ENCODE measurements at regions not wholly inside any gene's neighbourhood (a gene's known extent, or its start where the extent isn't known, plus 50 kb on each side); places are given as distances from the start of the nearest gene placed in this dataset.

DNA sequence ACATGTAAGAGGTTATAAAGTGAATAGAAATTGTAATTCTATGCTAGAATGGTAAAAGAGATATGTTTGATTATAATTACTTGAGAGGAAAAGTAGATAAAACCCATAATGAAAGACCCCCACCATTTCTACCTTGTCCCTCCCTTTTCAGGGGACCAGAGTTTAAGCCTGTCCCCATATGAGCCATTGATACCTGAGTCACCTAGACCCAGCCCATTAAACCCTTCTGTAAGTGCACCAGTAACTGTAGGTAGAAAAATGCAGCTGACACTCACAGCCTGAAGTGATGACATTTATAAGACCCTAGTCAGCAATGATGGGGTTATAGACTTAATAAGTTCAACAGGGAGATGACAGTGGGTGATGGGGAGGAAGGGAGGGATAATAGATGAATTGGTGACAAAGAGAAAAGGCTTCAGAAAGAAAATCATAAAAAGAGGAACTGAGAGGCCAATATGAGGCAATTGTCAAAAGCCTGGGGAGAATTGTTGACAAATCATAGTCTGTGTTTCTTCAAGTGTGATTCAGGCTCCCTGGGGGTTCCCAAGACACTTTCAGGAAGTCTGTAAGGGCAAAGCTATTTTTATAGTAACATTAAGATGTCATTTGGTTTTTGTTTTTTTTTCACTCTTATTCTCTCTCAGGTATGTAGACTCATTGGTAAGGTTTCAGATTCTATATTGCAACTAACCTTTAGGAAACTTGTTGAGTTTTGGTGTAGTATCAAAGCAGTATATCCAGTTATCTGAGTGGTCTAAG, 544.2 kb downstream of the SATB2 start:
- Histone ChIP-seq H3K9ac (ENCODE audit: low read length) (no peak overlapping the region), H3K4me1 (ENCODE audit: control insufficient read depth, low read depth, low read length) (no peaks in the 10 kb centered on the region), H3K36me3 (ENCODE audit: control insufficient read depth, low read depth, low read length) (no peaks in the 10 kb centered on the region), H3K27me3 (ENCODE audit: control insufficient read depth, insufficient read depth, low read length) (no peaks in the 10 kb centered on the region), H3K4me3 (ENCODE audit: low read length) (no peak overlapping the region), H3K9me3 (ENCODE audit: control insufficient read depth, low read depth, low read length) (no peaks in the 10 kb centered on the region), H3K27ac (ENCODE audit: low read length) (no peak overlapping the region)

DNA sequence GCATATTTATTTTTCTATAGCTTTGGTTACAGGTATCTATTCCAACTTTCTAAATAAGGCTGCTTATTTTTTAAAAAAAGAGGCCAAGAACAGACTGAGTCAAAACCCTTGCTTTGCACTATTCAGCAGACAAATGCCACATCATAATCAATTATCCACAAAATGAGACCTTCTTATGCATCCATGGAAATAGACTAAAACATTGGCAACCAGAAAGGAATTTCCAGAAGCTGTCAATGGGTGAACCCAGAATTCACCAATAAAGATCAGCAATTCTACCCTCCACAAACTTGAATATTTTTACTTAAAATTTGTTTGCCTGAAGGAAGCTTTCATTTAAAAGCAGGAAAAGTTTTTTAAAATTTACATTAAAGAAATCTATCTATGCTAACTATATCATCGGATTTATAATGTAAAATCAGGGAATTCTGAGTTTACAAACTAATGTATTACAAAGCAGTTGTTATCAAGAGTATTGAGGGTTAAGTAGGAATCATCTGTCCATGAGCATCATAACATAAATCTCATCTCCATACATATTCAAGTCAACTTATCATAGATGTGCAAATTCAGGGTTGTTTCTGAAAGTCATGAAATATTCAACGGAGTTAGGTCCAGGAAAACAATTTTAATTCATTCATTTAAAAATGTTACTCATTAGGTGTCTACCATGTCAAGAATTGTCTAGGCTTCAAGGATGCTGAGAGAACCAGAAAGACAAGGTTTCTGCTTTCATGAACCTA, 548.0 kb downstream of the SATB2 start:
- no peaks in the 10 kb centered on the region for H3K36me3 ChIP-seq (ENCODE audit: control insufficient read depth, low read depth, low read length)
- H3K27ac ChIP-seq (ENCODE audit: low read length), result no peak overlapping the region
- H3K4me1 ChIP-seq (ENCODE audit: control insufficient read depth, low read depth, low read length), result no peaks in the 10 kb centered on the region
- H3K4me3 ChIP-seq (ENCODE audit: low read length), result no peak overlapping the region
- no peaks in the 10 kb centered on the region for H3K27me3 ChIP-seq (ENCODE audit: control insufficient read depth, insufficient read depth, low read length)
- no peak overlapping the region for H3K9ac ChIP-seq (ENCODE audit: low read length)
- no peaks in the 10 kb centered on the region for H3K9me3 ChIP-seq (ENCODE audit: control insufficient read depth, low read depth, low read length)

DNA sequence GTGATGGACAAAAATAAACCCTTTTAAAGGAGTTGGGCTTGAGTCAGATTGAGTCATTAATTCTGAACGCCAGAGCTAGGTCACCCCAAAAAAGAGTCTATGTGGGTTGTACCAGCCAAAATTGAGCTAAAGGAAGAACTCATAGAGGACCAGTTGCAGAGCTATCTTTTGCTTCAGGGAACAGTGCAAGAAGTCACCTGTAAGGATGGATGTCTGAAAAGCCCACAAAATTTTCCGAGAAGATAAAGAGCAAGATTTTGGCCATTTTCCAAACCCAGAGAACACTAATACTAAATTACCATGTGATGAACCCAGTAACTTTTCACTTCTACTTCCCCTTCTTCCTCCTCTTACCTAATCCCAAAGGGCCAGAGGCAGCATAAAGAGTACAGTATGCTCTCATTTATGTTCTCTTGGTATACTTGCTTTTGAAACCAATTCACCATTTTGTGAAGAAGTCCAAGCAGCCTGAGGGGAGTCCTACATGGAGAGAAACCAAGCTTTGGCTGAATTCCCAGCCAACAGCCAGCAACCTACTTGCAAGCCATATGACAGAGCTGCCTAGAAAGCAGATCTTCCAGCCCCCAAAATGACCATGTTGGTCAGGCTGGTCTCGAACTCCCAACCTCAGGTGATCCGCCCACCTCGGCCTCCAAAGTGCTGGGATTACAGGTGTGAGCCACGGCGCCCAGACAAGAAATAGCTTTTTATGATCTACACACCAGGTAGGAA, 551.7 kb downstream of the SATB2 start:
- H3K9ac ChIP-seq (ENCODE audit: low read length), result no peak overlapping the region
- H3K4me3 ChIP-seq (ENCODE audit: low read length), result no peak overlapping the region
- no peaks in the 10 kb centered on the region for H3K9me3 ChIP-seq (ENCODE audit: control insufficient read depth, low read depth, low read length)
- H3K36me3 ChIP-seq (ENCODE audit: control insufficient read depth, low read depth, low read length), result no peaks in the 10 kb centered on the region
- H3K27ac ChIP-seq (ENCODE audit: low read length), result no peak overlapping the region
- H3K4me1 ChIP-seq (ENCODE audit: control insufficient read depth, low read depth, low read length), result no peaks in the 10 kb centered on the region
- H3K27me3 ChIP-seq (ENCODE audit: control insufficient read depth, insufficient read depth, low read length), result no peaks in the 10 kb centered on the region

DNA sequence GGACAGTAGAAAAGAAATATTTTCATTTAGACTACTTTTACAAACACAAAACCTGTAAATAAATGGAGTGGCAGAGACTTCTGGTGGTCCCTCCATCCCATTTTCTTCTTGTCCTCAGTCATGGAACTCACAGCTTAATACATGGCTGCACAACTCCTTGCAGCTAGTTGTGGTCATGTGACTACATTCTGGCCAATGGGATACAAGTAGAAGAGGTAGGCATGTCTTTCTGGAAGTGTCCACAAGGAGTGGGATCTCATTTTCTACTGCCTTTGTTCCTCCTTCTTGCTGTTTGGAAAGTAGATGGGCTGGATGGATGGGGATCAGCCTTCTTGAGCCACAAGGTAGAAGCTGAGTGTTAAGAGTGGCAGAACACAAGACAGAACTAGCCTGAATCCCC, 555.8 kb downstream of the SATB2 start:
- Histone ChIP-seq H3K27me3 (ENCODE audit: control insufficient read depth, insufficient read depth, low read length) (no peaks in the 10 kb centered on the region), H3K9ac (ENCODE audit: low read length) (no peak overlapping the region), H3K36me3 (ENCODE audit: control insufficient read depth, low read depth, low read length) (no peaks in the 10 kb centered on the region), H3K9me3 (ENCODE audit: control insufficient read depth, low read depth, low read length) (no peaks in the 10 kb centered on the region), H3K4me1 (ENCODE audit: control insufficient read depth, low read depth, low read length) (no peaks in the 10 kb centered on the region), H3K27ac (ENCODE audit: low read length) (no peak overlapping the region), H3K4me3 (ENCODE audit: low read length) (no peak overlapping the region)

DNA sequence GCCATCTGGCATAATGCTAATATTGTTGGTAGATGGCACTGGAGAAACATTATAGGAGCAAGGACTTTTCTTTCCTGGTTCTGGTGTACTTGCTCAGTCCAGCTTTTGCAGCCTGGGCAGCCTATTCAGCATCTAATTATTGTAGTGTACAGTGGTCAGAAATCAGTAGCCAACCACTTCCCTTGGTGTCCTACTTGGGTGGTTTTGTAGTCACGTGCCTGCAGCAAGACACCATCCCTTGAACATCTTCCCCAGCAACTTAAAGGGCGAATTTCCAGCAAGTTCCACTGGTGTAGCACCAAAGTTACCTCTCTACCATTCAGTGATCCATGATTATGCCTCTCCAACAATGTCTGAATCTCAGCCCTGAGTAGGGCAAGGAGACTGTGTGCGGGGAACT, 557.6 kb downstream of the SATB2 start:
- H3K27me3 ChIP-seq (ENCODE audit: control insufficient read depth, insufficient read depth, low read length), result no peaks in the 10 kb centered on the region
- no peak overlapping the region for H3K9ac ChIP-seq (ENCODE audit: low read length)
- H3K4me3 ChIP-seq (ENCODE audit: low read length), result no peak overlapping the region
- H3K27ac ChIP-seq (ENCODE audit: low read length), result no peak overlapping the region
- H3K4me1 ChIP-seq (ENCODE audit: control insufficient read depth, low read depth, low read length), result no peaks in the 10 kb centered on the region
- no peaks in the 10 kb centered on the region for H3K36me3 ChIP-seq (ENCODE audit: control insufficient read depth, low read depth, low read length)
- no peaks in the 10 kb centered on the region for H3K9me3 ChIP-seq (ENCODE audit: control insufficient read depth, low read depth, low read length)

DNA sequence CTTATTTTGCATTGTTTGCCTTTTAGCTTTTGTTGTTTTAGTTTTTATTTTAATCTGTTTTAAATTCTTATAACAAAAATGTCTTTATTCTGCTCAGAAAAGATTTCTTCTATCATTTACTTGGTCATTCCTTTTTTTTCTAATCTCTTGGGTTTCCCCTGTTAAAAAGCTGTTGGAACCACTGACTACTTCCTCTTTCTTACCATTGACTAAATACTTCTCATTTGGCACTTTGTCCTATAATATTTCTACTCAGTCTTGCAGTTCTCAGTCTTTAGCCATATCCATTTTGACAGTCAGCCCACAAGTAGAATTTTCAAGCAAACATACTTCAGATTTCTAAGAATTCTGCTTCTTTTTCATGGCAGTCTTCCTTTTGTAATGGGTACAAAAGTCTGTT, 567.2 kb downstream of the SATB2 start:
- Histone ChIP-seq H3K9ac (ENCODE audit: low read length) (no peak overlapping the region), H3K4me1 (ENCODE audit: control insufficient read depth, low read depth, low read length) (no peaks in the 10 kb centered on the region), H3K27ac (ENCODE audit: low read length) (no peak overlapping the region), H3K4me3 (ENCODE audit: low read length) (no peak overlapping the region), H3K36me3 (ENCODE audit: control insufficient read depth, low read depth, low read length) (no peaks in the 10 kb centered on the region), H3K9me3 (ENCODE audit: control insufficient read depth, low read depth, low read length) (no peaks in the 10 kb centered on the region), H3K27me3 (ENCODE audit: control insufficient read depth, insufficient read depth, low read length) (no peaks in the 10 kb centered on the region)

DNA sequence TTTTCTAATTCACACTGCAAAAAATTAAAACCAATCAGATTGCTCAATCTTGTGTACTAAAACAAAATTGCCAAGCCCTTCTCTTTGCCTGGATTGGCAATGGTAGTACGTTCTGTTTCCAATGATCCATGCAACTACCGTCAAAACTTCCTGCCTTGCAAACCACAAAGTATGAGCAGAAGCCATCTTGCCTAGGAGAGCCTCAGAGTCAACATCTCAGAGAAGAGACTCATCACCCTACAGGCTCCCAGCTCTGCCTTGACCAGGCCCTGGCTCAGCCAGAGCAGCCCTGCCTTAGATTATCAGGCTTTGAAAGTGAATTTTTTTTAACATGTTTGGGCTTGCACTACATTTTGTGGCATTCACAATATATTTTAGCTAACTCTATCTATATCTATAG, 574.1 kb downstream of the SATB2 start:
- Histone ChIP-seq H3K9me3 (ENCODE audit: control insufficient read depth, low read depth, low read length) (no peaks in the 10 kb centered on the region), H3K4me3 (ENCODE audit: low read length) (no peak overlapping the region), H3K4me1 (ENCODE audit: control insufficient read depth, low read depth, low read length) (no peaks in the 10 kb centered on the region), H3K27ac (ENCODE audit: low read length) (no peak overlapping the region), H3K36me3 (ENCODE audit: control insufficient read depth, low read depth, low read length) (no peaks in the 10 kb centered on the region), H3K9ac (ENCODE audit: low read length) (no peak overlapping the region), H3K27me3 (ENCODE audit: control insufficient read depth, insufficient read depth, low read length) (no peaks in the 10 kb centered on the region)

DNA sequence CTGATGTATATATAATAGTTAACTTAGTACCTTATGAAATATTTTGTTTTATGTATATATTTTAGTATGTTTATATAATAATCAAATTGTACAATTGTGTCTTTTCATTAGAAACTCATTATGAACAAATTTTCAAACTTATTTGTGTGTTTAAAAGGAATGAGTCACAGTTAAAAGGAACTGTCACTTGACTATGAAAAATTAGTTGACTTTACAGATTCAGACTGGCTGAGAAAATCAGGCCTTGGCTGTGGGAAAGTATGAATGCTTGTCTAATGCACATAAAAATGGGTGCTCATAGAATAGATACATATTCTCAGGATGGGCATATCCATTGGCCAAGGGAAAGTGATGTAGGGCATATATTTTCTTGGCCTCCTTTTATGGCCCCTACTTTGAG, 576.8 kb downstream of the SATB2 start:
- Histone ChIP-seq H3K36me3 (ENCODE audit: control insufficient read depth, low read depth, low read length) (no peaks in the 10 kb centered on the region), H3K4me1 (ENCODE audit: control insufficient read depth, low read depth, low read length) (no peaks in the 10 kb centered on the region), H3K4me3 (ENCODE audit: low read length) (no peak overlapping the region), H3K9me3 (ENCODE audit: control insufficient read depth, low read depth, low read length) (no peaks in the 10 kb centered on the region), H3K27ac (ENCODE audit: low read length) (no peak overlapping the region), H3K27me3 (ENCODE audit: control insufficient read depth, insufficient read depth, low read length) (no peaks in the 10 kb centered on the region), H3K9ac (ENCODE audit: low read length) (no peak overlapping the region)

DNA sequence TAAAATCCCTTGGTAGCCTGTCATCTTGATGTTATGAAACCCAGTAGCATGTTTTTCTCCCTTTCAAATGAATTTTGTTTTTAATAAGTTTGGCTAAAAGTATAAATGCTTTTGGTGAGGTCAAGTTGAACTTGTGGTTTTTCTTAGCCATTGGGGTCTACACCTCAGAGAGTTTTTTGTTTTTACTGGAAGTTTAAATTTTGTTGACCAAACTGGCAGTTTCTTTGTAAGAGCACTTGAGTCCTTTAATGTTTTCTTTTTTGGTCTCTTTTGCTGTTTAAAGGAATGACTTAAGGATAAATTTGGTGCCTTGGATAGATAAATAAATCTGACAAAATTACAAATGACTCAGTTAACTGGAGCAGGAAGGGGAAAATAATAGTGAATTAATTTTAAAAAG, 577.3 kb downstream of the SATB2 start:
- no peak overlapping the region for H3K27ac ChIP-seq (ENCODE audit: low read length)
- no peak overlapping the region for H3K9ac ChIP-seq (ENCODE audit: low read length)
- no peaks in the 10 kb centered on the region for H3K4me1 ChIP-seq (ENCODE audit: control insufficient read depth, low read depth, low read length)
- H3K36me3 ChIP-seq (ENCODE audit: control insufficient read depth, low read depth, low read length), result no peaks in the 10 kb centered on the region
- no peaks in the 10 kb centered on the region for H3K9me3 ChIP-seq (ENCODE audit: control insufficient read depth, low read depth, low read length)
- no peak overlapping the region for H3K4me3 ChIP-seq (ENCODE audit: low read length)
- no peaks in the 10 kb centered on the region for H3K27me3 ChIP-seq (ENCODE audit: control insufficient read depth, insufficient read depth, low read length)

DNA sequence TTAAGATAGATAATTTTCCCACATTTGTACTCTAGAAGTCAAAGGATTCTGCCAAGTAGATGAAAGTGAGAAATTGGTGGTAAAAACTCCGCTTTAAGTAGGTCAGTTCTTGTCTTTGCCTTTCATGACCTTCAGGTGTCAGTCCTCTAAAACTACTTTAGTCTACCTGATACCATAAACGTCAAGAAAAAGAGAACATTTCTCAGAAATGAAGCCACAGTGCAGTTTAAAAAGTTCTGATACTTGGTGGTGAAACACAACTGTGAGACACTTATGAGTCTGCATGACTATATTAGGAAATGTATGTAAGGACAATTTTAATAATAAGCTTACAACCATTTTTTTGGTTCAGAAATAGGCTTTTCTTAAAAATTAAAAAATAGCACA, 583.3 kb downstream of the SATB2 start:
- Histone ChIP-seq H3K4me1 (ENCODE audit: control insufficient read depth, low read depth, low read length) (no peaks in the 10 kb centered on the region), H3K4me3 (ENCODE audit: low read length) (no peak overlapping the region), H3K27me3 (ENCODE audit: control insufficient read depth, insufficient read depth, low read length) (no peaks in the 10 kb centered on the region), H3K9ac (ENCODE audit: low read length) (no peak overlapping the region), H3K36me3 (ENCODE audit: control insufficient read depth, low read depth, low read length) (no peaks in the 10 kb centered on the region), H3K27ac (ENCODE audit: low read length) (no peak overlapping the region), H3K9me3 (ENCODE audit: control insufficient read depth, low read depth, low read length) (no peaks in the 10 kb centered on the region)

DNA sequence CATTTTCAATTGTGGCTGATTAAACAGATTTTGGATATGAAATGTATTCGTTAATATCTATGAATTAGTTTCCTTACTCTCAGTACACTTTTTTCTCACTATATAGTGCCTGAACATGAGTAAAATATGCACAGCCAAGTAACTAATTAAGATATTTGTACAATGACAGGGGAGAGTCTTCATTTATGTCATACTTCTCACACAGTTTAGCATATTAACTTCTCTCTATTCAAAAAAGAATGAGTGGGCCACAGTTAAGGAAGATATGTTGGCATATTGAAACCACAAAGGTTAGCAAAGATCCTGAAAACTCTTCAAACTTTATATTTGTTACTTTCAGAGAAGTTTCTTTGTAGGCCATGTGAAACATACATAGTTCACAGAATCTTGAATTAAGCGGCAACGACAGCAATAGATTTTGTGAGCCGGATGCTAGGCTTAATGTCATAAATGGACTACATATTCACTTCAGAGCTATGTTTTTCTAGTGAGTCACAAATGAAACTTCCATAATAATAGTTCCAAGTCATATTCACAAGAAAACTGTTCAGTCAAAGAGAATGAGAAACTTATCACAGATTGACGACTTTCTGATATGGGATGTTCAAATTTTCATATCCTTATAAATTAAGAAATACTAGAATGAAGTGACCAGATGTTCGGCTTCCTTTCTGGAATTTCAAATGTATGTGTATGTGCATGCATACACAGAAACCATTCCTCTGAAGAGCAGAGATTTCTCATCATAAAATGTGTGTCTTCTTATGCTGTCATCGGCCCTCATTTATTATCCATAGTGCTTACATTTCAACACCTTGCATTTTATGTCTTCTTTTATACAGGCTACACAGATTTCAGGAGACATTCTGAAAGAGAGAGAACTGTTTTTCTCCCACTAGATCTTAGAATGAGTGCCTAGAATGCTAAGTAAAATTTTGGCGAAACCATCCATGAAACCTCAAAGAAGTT, 584.0 kb downstream of the SATB2 start:
- no peaks in the 10 kb centered on the region for H3K27me3 ChIP-seq (ENCODE audit: control insufficient read depth, insufficient read depth, low read length)
- H3K4me1 ChIP-seq (ENCODE audit: control insufficient read depth, low read depth, low read length), result no peaks in the 10 kb centered on the region
- H3K9me3 ChIP-seq (ENCODE audit: control insufficient read depth, low read depth, low read length), result no peaks in the 10 kb centered on the region
- H3K4me3 ChIP-seq (ENCODE audit: low read length), result no peak overlapping the region
- H3K27ac ChIP-seq (ENCODE audit: low read length), result no peak overlapping the region
- H3K36me3 ChIP-seq (ENCODE audit: control insufficient read depth, low read depth, low read length), result no peaks in the 10 kb centered on the region
- H3K9ac ChIP-seq (ENCODE audit: low read length), result no peak overlapping the region

Data from iPS-18a (cell line).